DND-41 (cell line): ENCODE measurements at regions not wholly inside any gene's neighbourhood (a gene's known extent, or its start where the extent isn't known, plus 50 kb on each side); places are given as distances from the start of the nearest gene placed in this dataset.

Experiments
- ATAC-seq: fragments of 200-7000 bp; cut with Tn5 transposase; 3 replicates; pipeline ENCODE4 v1.9.1; 2021; ENCODE audit warnings: low read depth; ENCODE audit not compliant: insufficient read depth
- DNase-seq: peaks from one replicate; pipeline ENCODE4 v3.0.0-alpha.2; 2020
- H2AFZ ChIP-seq: 2 replicates; pipeline ENCODE4 v1.6.0; 2012; ENCODE audit warnings: low read depth, low read length
- H3K27ac ChIP-seq: 2 replicates; pipeline ENCODE4 v1.5.1; 2012; ENCODE audit warnings: low read length, inconsistent platforms
- H3K27me3 ChIP-seq: fragments of 200-600 bp; sonication (generic); 2 replicates; pipeline ENCODE4 v1.6.0; 2012; ENCODE audit warnings: low read length, mild to moderate bottlenecking, inconsistent platforms; ENCODE audit not compliant: insufficient read depth, poor library complexity
- H3K36me3 ChIP-seq: 2 replicates; pipeline ENCODE4 v1.5.1; 2012; ENCODE audit warnings: low read length, inconsistent platforms; ENCODE audit not compliant: insufficient read depth
- H3K4me1 ChIP-seq: 2 replicates; pipeline ENCODE4 v1.5.1; 2012; ENCODE audit warnings: mild to moderate bottlenecking, low read length; ENCODE audit not compliant: insufficient read depth
- H3K4me2 ChIP-seq: 2 replicates; pipeline ENCODE4 v1.6.0; 2012; ENCODE audit warnings: mild to moderate bottlenecking, moderate library complexity, low read length, inconsistent platforms; ENCODE audit not compliant: insufficient read depth
- H3K4me3 ChIP-seq, 2 experiments: fragments of 200-600 bp in 1 of 2; shearing (Covaris generic) in 1 of 2; 2 replicates each; pipeline ENCODE4 v1.5.1; 2012 to 2016; ENCODE audit warnings: inconsistent platforms in 2 of 2, low read length in 2 of 2, mild to moderate bottlenecking in 2 of 2, low read depth in 1 of 2, moderate library complexity in 1 of 2
- H3K79me2 ChIP-seq: 2 replicates; pipeline ENCODE4 v1.6.0; 2012; ENCODE audit warnings: low read length, inconsistent platforms; ENCODE audit not compliant: insufficient read depth
- H3K9ac ChIP-seq: 2 replicates; pipeline ENCODE4 v1.6.0; 2012; ENCODE audit warnings: low read depth, mild to moderate bottlenecking, inconsistent platforms, low read length, moderate library complexity
- H3K9me3 ChIP-seq: 2 replicates; pipeline ENCODE4 v1.5.1; 2012; ENCODE audit warnings: low read length, moderate library complexity, mild to moderate bottlenecking, inconsistent platforms; ENCODE audit not compliant: insufficient read depth, severe bottlenecking
- H4K20me1 ChIP-seq: 2 replicates; pipeline ENCODE4 v1.6.0; 2012; ENCODE audit warnings: low read length; ENCODE audit not compliant: insufficient read depth
- CTCF ChIP-seq: IDR thresholded peaks from 2 replicates; pipeline ENCODE4 v1.5.1; 2012; ENCODE audit warnings: borderline replicate concordance, low read length, moderate library complexity, mild to moderate bottlenecking; ENCODE audit not compliant: poor library complexity, severe bottlenecking; ENCODE audit errors: extremely low read depth
- EZH2 ChIP-seq: IDR thresholded peaks from 3 replicates; pipeline ENCODE4 v1.6.1; 2012; ENCODE audit warnings: borderline replicate concordance, low read depth, mild to moderate bottlenecking, moderate library complexity, low read length, inconsistent platforms; ENCODE audit not compliant: severe bottlenecking

- Histone ChIP-seq H4K20me1 (no peaks in the 10 kb centered on the region), H3K9me3 (no peaks in the 10 kb centered on the region), H3K4me1 (no peaks in the 10 kb centered on the region), H2AFZ (no peak overlapping the region), H3K9ac (no peak overlapping the region), H3K4me2 (no peak overlapping the region), H3K36me3 (no peaks in the 10 kb centered on the region), H3K27ac (no peak overlapping the region), H3K27me3 (peaks cover 6% of the 10 kb centered on the region), H3K4me3 (no peak overlapping the region), H3K79me2 (no peaks in the 10 kb centered on the region)
- TF ChIP-seq EZH2, result no peak
- DNase-seq, result no peak
- ATAC-seq, result no peak
Observed at GRCh38 chr11:33455867-33456463, 198.8 kb downstream of the HIPK3 start.

- no peaks in the 10 kb centered on the region for H3K79me2 ChIP-seq
- no peaks in the 10 kb centered on the region for H3K9me3 ChIP-seq
- no peak overlapping the region for H3K4me2 ChIP-seq
- peaks cover 8% of the 10 kb centered on the region for H3K27me3 ChIP-seq
- no peaks in the 10 kb centered on the region for H3K4me1 ChIP-seq
- H4K20me1 ChIP-seq, result no peaks in the 10 kb centered on the region
- TF ChIP-seq CTCF (no peak), EZH2 (no peak)
- H3K36me3 ChIP-seq, result no peaks in the 10 kb centered on the region
- H3K9ac ChIP-seq, result no peak overlapping the region
- no peak overlapping the region for H3K4me3 ChIP-seq
- DNase-seq (no peak), ATAC-seq (no peak)
- H3K27ac ChIP-seq, result no peak overlapping the region
- H2AFZ ChIP-seq, result no peak overlapping the region
Observed at GRCh38 chr11:33454264-33454663, 197.1 kb downstream of the HIPK3 start.

- Histone ChIP-seq H3K79me2 (no peaks in the 10 kb centered on the region), H2AFZ (no peak overlapping the region), H3K27me3 (peaks cover 8% of the 10 kb centered on the region), H3K27ac (no peak overlapping the region), H3K4me3 (no peak overlapping the region), H3K9me3 (no peaks in the 10 kb centered on the region), H3K4me2 (no peak overlapping the region), H3K4me1 (no peaks in the 10 kb centered on the region), H4K20me1 (no peaks in the 10 kb centered on the region), H3K36me3 (no peaks in the 10 kb centered on the region), H3K9ac (no peak overlapping the region)
- DNase-seq, result no peak
- no peak for ATAC-seq
- TF ChIP-seq EZH2, result no peak
- no peak for TF ChIP-seq CTCF
Observed at GRCh38 chr11:33452836-33453624, 195.8 kb downstream of the HIPK3 start.

- H3K36me3 ChIP-seq, result no peaks in the 10 kb centered on the region
- DNase-seq, result no peak
- H4K20me1 ChIP-seq, result no peaks in the 10 kb centered on the region
- H3K27ac ChIP-seq, result no peak overlapping the region
- no peak overlapping the region for H3K4me3 ChIP-seq
- peaks cover 8% of the 10 kb centered on the region for H3K27me3 ChIP-seq
- H3K9ac ChIP-seq, result no peak overlapping the region
- no peak for ATAC-seq
- no peaks in the 10 kb centered on the region for H3K9me3 ChIP-seq
- no peak overlapping the region for H3K4me2 ChIP-seq
- no peak overlapping the region for H2AFZ ChIP-seq
- no peaks in the 10 kb centered on the region for H3K4me1 ChIP-seq
- TF ChIP-seq EZH2 (no peak), CTCF (no peak)
- no peaks in the 10 kb centered on the region for H3K79me2 ChIP-seq
Observed at GRCh38 chr11:33451364-33451763, 194.2 kb downstream of the HIPK3 start.
